ENCODE measurements at regions not wholly inside any gene's neighbourhood (a gene's known extent, or its start where the extent isn't known, plus 50 kb on each side); places are given as distances from the start of the nearest gene placed in this dataset.

- peaks cover 3% of the 10 kb centered on the region for H3K9me3 ChIP-seq (replicated peaks; ENCODE audit: control insufficient read depth, low read depth, low read length)
- WGBS (ENCODE audit: insufficient coverage), result no CpG with 5 or more reads among the region's 1 CpG
- H3K27me3 ChIP-seq (ENCODE audit: control insufficient read depth, insufficient read depth, low read length), result peaks cover 5% of the 10 kb centered on the region
- DNase-seq, result no peak
- H3K4me3 ChIP-seq (ENCODE audit: low read length), result no peak overlapping the region
- no peaks in the 10 kb centered on the region for H3K36me3 ChIP-seq (ENCODE audit: control insufficient read depth, insufficient read depth, low read length)
- no peak overlapping the region for H3K27ac ChIP-seq (ENCODE audit: low read length)
- no peaks in the 10 kb centered on the region for H3K4me1 ChIP-seq (ENCODE audit: control insufficient read depth, insufficient read depth, low read length)
Measured at GRCh38 chrX:7266288-7266687, 118.3 kb upstream of the PUDP start.

- WGBS (ENCODE audit: insufficient coverage), result 89% methylated on average over 2 of the region's 2 CpGs
- Histone ChIP-seq H3K9me3 (replicated peaks; ENCODE audit: control insufficient read depth, low read depth, low read length) (peaks cover 3% of the 10 kb centered on the region), H3K27me3 (ENCODE audit: control insufficient read depth, insufficient read depth, low read length) (peaks cover 2% of the 10 kb centered on the region), H3K27ac (ENCODE audit: low read length) (no peak overlapping the region), H3K4me1 (ENCODE audit: control insufficient read depth, insufficient read depth, low read length) (no peaks in the 10 kb centered on the region), H3K36me3 (ENCODE audit: control insufficient read depth, insufficient read depth, low read length) (no peaks in the 10 kb centered on the region), H3K4me3 (ENCODE audit: low read length) (no peak overlapping the region)
- no peak for DNase-seq
Measured at GRCh38 chrX:7264399-7264798, 116.4 kb upstream of the PUDP start.

- DNase-seq, result no peak
- H3K27me3 ChIP-seq (ENCODE audit: control insufficient read depth, insufficient read depth, low read length), result peaks cover 2% of the 10 kb centered on the region
- no peak overlapping the region for H3K4me3 ChIP-seq (ENCODE audit: low read length)
- 60% methylated on average over 1 of the region's 3 CpGs for WGBS (ENCODE audit: insufficient coverage)
- H3K36me3 ChIP-seq (ENCODE audit: control insufficient read depth, insufficient read depth, low read length), result no peaks in the 10 kb centered on the region
- H3K27ac ChIP-seq (ENCODE audit: low read length), result no peak overlapping the region
- H3K9me3 ChIP-seq (replicated peaks; ENCODE audit: control insufficient read depth, low read depth, low read length), result peaks cover 3% of the 10 kb centered on the region
- no peaks in the 10 kb centered on the region for H3K4me1 ChIP-seq (ENCODE audit: control insufficient read depth, insufficient read depth, low read length)
Measured at GRCh38 chrX:7263961-7264360, 116.0 kb upstream of the PUDP start.

GRCh38 chrX:7263330-7263729, 115.4 kb upstream of the PUDP start:
- no CpG with 5 or more reads among the region's 5 CpGs for WGBS (ENCODE audit: insufficient coverage)
- Histone ChIP-seq H3K4me3 (ENCODE audit: low read length) (no peak overlapping the region), H3K27ac (ENCODE audit: low read length) (no peak overlapping the region), H3K36me3 (ENCODE audit: control insufficient read depth, insufficient read depth, low read length) (no peaks in the 10 kb centered on the region), H3K27me3 (ENCODE audit: control insufficient read depth, insufficient read depth, low read length) (peaks cover 2% of the 10 kb centered on the region), H3K4me1 (ENCODE audit: control insufficient read depth, insufficient read depth, low read length) (no peaks in the 10 kb centered on the region), H3K9me3 (replicated peaks; ENCODE audit: control insufficient read depth, low read depth, low read length) (peaks cover 3% of the 10 kb centered on the region)
- DNase-seq, result no peak

GRCh38 chrX:7262551-7262950, 114.6 kb upstream of the PUDP start:
- Histone ChIP-seq H3K36me3 (ENCODE audit: control insufficient read depth, insufficient read depth, low read length) (no peaks in the 10 kb centered on the region), H3K4me3 (ENCODE audit: low read length) (no peak overlapping the region), H3K27ac (ENCODE audit: low read length) (no peak overlapping the region), H3K9me3 (replicated peaks; ENCODE audit: control insufficient read depth, low read depth, low read length) (peaks cover 3% of the 10 kb centered on the region), H3K4me1 (ENCODE audit: control insufficient read depth, insufficient read depth, low read length) (no peaks in the 10 kb centered on the region), H3K27me3 (ENCODE audit: control insufficient read depth, insufficient read depth, low read length) (no peaks in the 10 kb centered on the region)
- peak; percentile 17 for DNase-seq

GRCh38 chrX:7261672-7262332, 113.8 kb upstream of the PUDP start:
- H3K27me3 ChIP-seq (ENCODE audit: control insufficient read depth, insufficient read depth, low read length), result no peaks in the 10 kb centered on the region
- H3K4me1 ChIP-seq (ENCODE audit: control insufficient read depth, insufficient read depth, low read length), result no peaks in the 10 kb centered on the region
- no peak overlapping the region for H3K27ac ChIP-seq (ENCODE audit: low read length)
- peaks cover 3% of the 10 kb centered on the region for H3K9me3 ChIP-seq (replicated peaks; ENCODE audit: control insufficient read depth, low read depth, low read length)
- no CpG with 5 or more reads among the region's 5 CpGs for WGBS (ENCODE audit: insufficient coverage)
- DNase-seq, result no peak
- H3K36me3 ChIP-seq (ENCODE audit: control insufficient read depth, insufficient read depth, low read length), result no peaks in the 10 kb centered on the region
- H3K4me3 ChIP-seq (ENCODE audit: low read length), result no peak overlapping the region

- no peak for DNase-seq
- Histone ChIP-seq H3K4me1 (ENCODE audit: control insufficient read depth, insufficient read depth, low read length) (no peaks in the 10 kb centered on the region), H3K4me3 (ENCODE audit: low read length) (no peak overlapping the region), H3K27me3 (ENCODE audit: control insufficient read depth, insufficient read depth, low read length) (peaks cover 9% of the 10 kb centered on the region), H3K36me3 (ENCODE audit: control insufficient read depth, insufficient read depth, low read length) (peaks cover 7% of the 10 kb centered on the region), H3K9me3 (replicated peaks; ENCODE audit: control insufficient read depth, low read depth, low read length) (peaks cover 8% of the 10 kb centered on the region), H3K27ac (ENCODE audit: low read length) (no peak overlapping the region)
- WGBS (ENCODE audit: insufficient coverage), result no CpG with 5 or more reads among the region's 4 CpGs
Measured at GRCh38 chrX:7254144-7254543, 106.2 kb upstream of the PUDP start.

GRCh38 chrX:7253565-7253964, 105.6 kb upstream of the PUDP start:
- no peak overlapping the region for H3K4me3 ChIP-seq (ENCODE audit: low read length)
- no peak overlapping the region for H3K27ac ChIP-seq (ENCODE audit: low read length)
- WGBS (ENCODE audit: insufficient coverage), result no CpG with 5 or more reads among the region's 5 CpGs
- H3K9me3 ChIP-seq (replicated peaks; ENCODE audit: control insufficient read depth, low read depth, low read length), result peaks cover 12% of the 10 kb centered on the region
- H3K4me1 ChIP-seq (ENCODE audit: control insufficient read depth, insufficient read depth, low read length), result no peaks in the 10 kb centered on the region
- H3K27me3 ChIP-seq (ENCODE audit: control insufficient read depth, insufficient read depth, low read length), result peaks cover 12% of the 10 kb centered on the region
- peaks cover 7% of the 10 kb centered on the region for H3K36me3 ChIP-seq (ENCODE audit: control insufficient read depth, insufficient read depth, low read length)
- DNase-seq, result no peak

GRCh38 chrX:7252013-7252610, 104.2 kb upstream of the PUDP start:
- peaks cover 12% of the 10 kb centered on the region for H3K27me3 ChIP-seq (ENCODE audit: control insufficient read depth, insufficient read depth, low read length)
- peaks cover 12% of the 10 kb centered on the region for H3K9me3 ChIP-seq (replicated peaks; ENCODE audit: control insufficient read depth, low read depth, low read length)
- H3K4me3 ChIP-seq (ENCODE audit: low read length), result no peak overlapping the region
- no CpG with 5 or more reads among the region's 5 CpGs for WGBS (ENCODE audit: insufficient coverage)
- DNase-seq, result no peak
- no peak overlapping the region for H3K27ac ChIP-seq (ENCODE audit: low read length)
- no peaks in the 10 kb centered on the region for H3K4me1 ChIP-seq (ENCODE audit: control insufficient read depth, insufficient read depth, low read length)
- H3K36me3 ChIP-seq (ENCODE audit: control insufficient read depth, insufficient read depth, low read length), result peaks cover 7% of the 10 kb centered on the region

GRCh38 chrX:7247346-7247745, 99.4 kb upstream of the PUDP start:
- H3K36me3 ChIP-seq (ENCODE audit: control insufficient read depth, insufficient read depth, low read length), result no peaks in the 10 kb centered on the region
- no CpG with 5 or more reads among the region's 2 CpGs for WGBS (ENCODE audit: insufficient coverage)
- no peak overlapping the region for H3K27ac ChIP-seq (ENCODE audit: low read length)
- peaks cover 7% of the 10 kb centered on the region for H3K9me3 ChIP-seq (replicated peaks; ENCODE audit: control insufficient read depth, low read depth, low read length)
- no peaks in the 10 kb centered on the region for H3K4me1 ChIP-seq (ENCODE audit: control insufficient read depth, insufficient read depth, low read length)
- no peak for DNase-seq
- H3K4me3 ChIP-seq (ENCODE audit: low read length), result no peak overlapping the region
- H3K27me3 ChIP-seq (ENCODE audit: control insufficient read depth, insufficient read depth, low read length), result peaks cover 10% of the 10 kb centered on the region

- WGBS (ENCODE audit: insufficient coverage), result 73% methylated on average over 1 of the region's 3 CpGs
- Histone ChIP-seq H3K4me1 (ENCODE audit: control insufficient read depth, insufficient read depth, low read length) (no peaks in the 10 kb centered on the region), H3K27me3 (ENCODE audit: control insufficient read depth, insufficient read depth, low read length) (peaks cover 13% of the 10 kb centered on the region), H3K9me3 (replicated peaks; ENCODE audit: control insufficient read depth, low read depth, low read length) (peaks cover 6% of the 10 kb centered on the region), H3K27ac (ENCODE audit: low read length) (no peak overlapping the region), H3K36me3 (ENCODE audit: control insufficient read depth, insufficient read depth, low read length) (no peaks in the 10 kb centered on the region), H3K4me3 (ENCODE audit: low read length) (no peak overlapping the region)
- no peak for DNase-seq
Measured at GRCh38 chrX:7244405-7244804, 96.5 kb upstream of the PUDP start.

All from muscle of leg (tissue), 3 donors.